AG04450 (cell line): ENCODE measurements at regions not wholly inside any gene's neighbourhood (a gene's known extent, or its start where the extent isn't known, plus 50 kb on each side); places are given as distances from the start of the nearest gene placed in this dataset.

ENCODE experiments used
- CTCF ChIA-PET: fragments of 300-600, 350-600 bp; formaldehyde crosslinking; extraction: SDS; loops from one replicate; lab custom pipeline; 2022; ENCODE audit warnings: antibody characterized with exemption, inconsistent platforms; lab: Charles Lee
- POLR2A ChIA-PET: fragments of 350-600 bp; formaldehyde crosslinking; extraction: SDS; loops from one replicate; lab custom pipeline; 2021; ENCODE audit warnings: antibody characterized with exemption, inconsistent platforms; lab: Yijun Ruan, JAX
- DNase-seq: peaks from one replicate; pipeline ENCODE4 v3.0.0-alpha.2; 2011; ENCODE audit warnings: low read depth, low spot score
- H3K27ac ChIP-seq: one replicate; pipeline ENCODE4 v1.5.1; 2012; ENCODE audit warnings: low read depth, low read length, control low read depth
- H3K27me3 ChIP-seq: one replicate; pipeline ENCODE4 v1.6.0; 2012; ENCODE audit warnings: low read length; ENCODE audit not compliant: control insufficient read depth, insufficient read depth
- H3K4me3 ChIP-seq: 2 replicates; pipeline ENCODE4 v1.5.1; 2011; ENCODE audit warnings: mild to moderate bottlenecking, low read depth, low read length, control low read depth
- H3K9me3 ChIP-seq: 2 replicates; pipeline ENCODE4 v1.5.1; 2012; ENCODE audit warnings: low read length; ENCODE audit not compliant: control insufficient read depth, insufficient read depth
- TF ChIP-seq, protein P1 (sequence below): IDR thresholded peaks from 2 replicates; pipeline ENCODE4 v1.5.1; 2011; ENCODE audit warnings: low read depth, low read length, control low read depth, inconsistent platforms

DNA sequence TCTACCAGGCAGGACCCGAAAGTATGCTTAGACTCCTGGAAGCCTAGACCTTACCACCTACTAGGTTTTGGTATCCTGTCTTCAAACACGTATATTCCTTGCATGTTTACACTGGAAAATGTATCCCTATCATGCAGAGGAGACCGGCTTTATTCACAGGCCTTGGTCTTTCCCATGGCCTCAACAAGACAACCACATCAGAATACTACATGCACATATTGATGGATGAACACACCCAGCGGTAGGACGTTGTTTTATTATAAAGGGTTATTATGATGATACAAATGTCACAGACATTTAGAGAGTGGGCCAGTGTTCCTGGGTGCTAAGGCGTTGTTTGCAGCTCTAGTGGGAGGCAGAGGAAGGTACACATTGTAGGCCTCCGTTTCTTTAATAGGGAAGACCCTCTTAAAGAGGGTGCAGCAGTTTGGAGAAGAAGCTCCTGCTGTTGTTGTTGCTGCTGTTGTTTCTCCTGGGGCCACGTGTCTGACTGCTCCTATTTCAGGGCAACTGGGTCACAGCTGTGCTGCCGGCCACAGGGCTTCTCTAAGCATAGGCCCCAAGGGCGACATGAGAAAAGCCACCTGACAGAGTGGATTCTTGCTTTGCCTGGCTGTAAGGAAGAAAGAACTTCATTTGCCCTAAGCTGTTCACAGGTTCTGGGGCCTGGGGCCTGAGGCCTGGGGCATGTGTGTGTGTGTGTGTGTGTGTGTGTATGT lies 98.3 kb upstream of the SASH1 start:
- ChIA-PET CTCF (interaction anchor here (0.6 to 5.1 kb wide), 7 partner anchors 12 to 740 kb away, joined by 3 to 36 read pairs (median 5); no protein-coding TSS in a partner anchor), POLR2A (interaction anchor here (0.8 kb wide), 1 partner anchor 265 kb away, joined by 3 read pairs; no protein-coding TSS in a partner anchor)
- Histone ChIP-seq H3K9me3 (no peaks in the 10 kb centered on the region), H3K27ac (no peak overlapping the region), H3K27me3 (no peaks in the 10 kb centered on the region), H3K4me3 (no peak overlapping the region)
- TF ChIP-seq, protein P1, sequence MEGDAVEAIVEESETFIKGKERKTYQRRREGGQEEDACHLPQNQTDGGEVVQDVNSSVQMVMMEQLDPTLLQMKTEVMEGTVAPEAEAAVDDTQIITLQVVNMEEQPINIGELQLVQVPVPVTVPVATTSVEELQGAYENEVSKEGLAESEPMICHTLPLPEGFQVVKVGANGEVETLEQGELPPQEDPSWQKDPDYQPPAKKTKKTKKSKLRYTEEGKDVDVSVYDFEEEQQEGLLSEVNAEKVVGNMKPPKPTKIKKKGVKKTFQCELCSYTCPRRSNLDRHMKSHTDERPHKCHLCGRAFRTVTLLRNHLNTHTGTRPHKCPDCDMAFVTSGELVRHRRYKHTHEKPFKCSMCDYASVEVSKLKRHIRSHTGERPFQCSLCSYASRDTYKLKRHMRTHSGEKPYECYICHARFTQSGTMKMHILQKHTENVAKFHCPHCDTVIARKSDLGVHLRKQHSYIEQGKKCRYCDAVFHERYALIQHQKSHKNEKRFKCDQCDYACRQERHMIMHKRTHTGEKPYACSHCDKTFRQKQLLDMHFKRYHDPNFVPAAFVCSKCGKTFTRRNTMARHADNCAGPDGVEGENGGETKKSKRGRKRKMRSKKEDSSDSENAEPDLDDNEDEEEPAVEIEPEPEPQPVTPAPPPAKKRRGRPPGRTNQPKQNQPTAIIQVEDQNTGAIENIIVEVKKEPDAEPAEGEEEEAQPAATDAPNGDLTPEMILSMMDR: no peak
- no peak for DNase-seq

DNA sequence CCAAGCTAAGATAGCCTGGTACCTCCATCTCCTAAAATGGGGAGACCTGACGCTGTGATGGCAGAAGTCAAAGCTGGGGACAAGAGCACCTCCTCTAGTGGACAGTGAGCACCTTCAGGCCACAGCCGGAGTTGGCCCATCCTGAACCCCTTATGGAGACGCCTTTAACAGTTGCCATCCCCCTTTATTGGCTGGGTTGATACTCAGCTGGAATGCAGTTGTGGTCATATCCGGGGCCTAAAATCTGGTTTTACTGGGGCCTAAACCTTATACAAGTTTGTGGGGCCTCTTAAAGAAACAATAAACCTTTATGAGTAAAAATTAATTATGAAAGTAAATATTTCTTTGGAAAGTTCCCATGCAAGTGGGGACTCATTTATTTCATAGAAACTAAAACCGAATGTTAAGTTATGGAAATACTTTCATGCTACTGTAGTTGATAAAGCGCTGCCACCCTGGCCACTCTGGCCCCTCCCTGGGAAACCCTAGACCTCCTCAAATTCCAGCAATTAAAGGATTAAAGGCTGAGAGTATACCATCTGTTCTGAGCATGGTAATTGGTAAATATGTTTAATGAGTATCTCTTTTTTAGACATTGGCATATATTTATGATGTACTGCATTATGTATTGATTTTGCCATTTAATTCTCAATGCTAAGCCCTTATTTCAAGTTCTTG lies 95.1 kb upstream of the SASH1 start:
- H3K27ac ChIP-seq: no peak overlapping the region
- TF ChIP-seq, protein P1: no peak
- POLR2A ChIA-PET: no interaction called here
- no peak for DNase-seq
- H3K4me3 ChIP-seq: no peak overlapping the region
- CTCF ChIA-PET: interaction anchor here (1.5 to 5.1 kb wide), 3 partner anchors 67 to 103 kb away, joined by 3 to 36 read pairs (median 19); no protein-coding TSS in a partner anchor
- H3K27me3 ChIP-seq: no peaks in the 10 kb centered on the region
- H3K9me3 ChIP-seq: no peaks in the 10 kb centered on the region

DNA sequence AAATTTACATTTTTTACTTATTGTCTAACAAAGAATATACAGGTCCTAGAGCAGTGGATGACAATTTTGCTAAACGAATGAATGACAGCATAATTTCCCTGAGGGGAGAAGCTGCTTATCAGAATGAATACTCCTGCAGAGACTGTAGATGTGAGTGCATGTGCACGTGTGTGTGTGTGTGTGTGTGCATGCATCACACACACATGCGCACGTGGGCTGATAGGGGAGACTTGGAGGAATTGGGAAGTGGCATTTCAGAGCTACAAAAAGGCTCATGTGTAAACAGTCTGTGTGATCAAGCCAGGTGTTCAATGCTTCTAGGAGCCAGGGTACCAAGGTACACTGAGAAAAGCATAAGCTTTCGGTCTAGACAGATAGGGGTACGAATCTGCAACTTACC lies 93.5 kb upstream of the SASH1 start:
- Histone ChIP-seq H3K27me3 (no peaks in the 10 kb centered on the region), H3K27ac (no peak overlapping the region), H3K4me3 (no peak overlapping the region), H3K9me3 (no peaks in the 10 kb centered on the region)
- TF ChIP-seq, protein P1: no peak
- POLR2A ChIA-PET: no interaction called here
- CTCF ChIA-PET: interaction anchor here (1.5 to 5.1 kb wide), 3 partner anchors 72 to 214 kb away, joined by 3 to 36 read pairs (median 15); no protein-coding TSS in a partner anchor
- DNase-seq: no peak

DNA sequence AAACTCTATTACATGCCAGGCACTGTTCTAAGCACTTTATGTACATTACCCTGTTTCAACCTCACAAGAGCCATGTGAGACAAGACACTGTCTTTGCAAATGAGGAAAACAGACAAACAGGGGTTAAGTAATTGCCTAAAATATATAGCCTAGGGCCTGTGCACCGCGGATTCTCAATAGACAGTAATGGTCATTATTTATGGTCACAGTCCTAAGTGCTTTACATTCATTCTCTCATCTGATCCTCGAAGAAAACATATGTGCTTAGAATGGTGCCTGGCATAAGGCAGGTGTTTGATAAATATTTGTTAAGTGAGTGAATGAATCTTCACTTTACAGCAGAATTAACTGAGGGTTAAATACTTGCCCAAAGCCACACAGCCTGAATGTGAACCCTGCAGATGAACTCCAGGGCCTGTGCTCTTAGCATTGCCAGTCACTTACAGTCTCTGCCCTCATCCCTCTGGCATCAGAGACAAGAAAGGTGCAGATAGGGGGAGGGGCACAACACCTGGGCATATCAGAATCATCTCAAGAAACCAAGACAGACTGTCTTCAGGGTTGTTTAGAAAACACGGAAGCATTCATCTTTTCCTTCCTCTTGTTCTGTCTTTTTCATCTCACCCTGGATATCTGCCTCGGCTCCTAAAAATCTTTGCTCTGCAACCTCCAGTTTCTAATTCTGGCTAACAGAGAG lies 92.8 kb upstream of the SASH1 start:
- no peaks in the 10 kb centered on the region for H3K27me3 ChIP-seq
- no peak for DNase-seq
- TF ChIP-seq, protein P1: no peak
- no peaks in the 10 kb centered on the region for H3K9me3 ChIP-seq
- no peak overlapping the region for H3K27ac ChIP-seq
- ChIA-PET POLR2A (interaction anchor here (1.4 kb wide), 1 partner anchor 18 kb away, joined by 3 read pairs; no protein-coding TSS in a partner anchor), CTCF (interaction anchor here (0.6 to 4.9 kb wide), 7 partner anchors 61 to 213 kb away, joined by 3 to 102 read pairs (median 6); no protein-coding TSS in a partner anchor)
- H3K4me3 ChIP-seq: no peak overlapping the region
